Stomach (tissue), 8 donors: ENCODE measurements at regions not wholly inside any gene's neighbourhood (a gene's known extent, or its start where the extent isn't known, plus 50 kb on each side); places are given as distances from the start of the nearest gene placed in this dataset.
A peak's percentile ranks its signal among the peaks of the same experiment; 100 is the strongest.
"Not testable (repeated sequence)": the region's sequence is repeated elsewhere in the genome, so short reads cannot be mapped to it uniquely, and the experiment has no call there.

Experiments used
- DNase-seq, 2 donors: peaks; one replicate each; pipeline versions ENCODE4 v3.0.0 to v3.0.0-alpha.2; 2013 to 2019
- H3K27ac ChIP-seq, 5 donors: fragments of 200-600 bp in 4 of 5; sonication (generic) in 4 of 5; one replicate each; pipeline ENCODE4 v1.5.1; 2013 to 2019; ENCODE audit warnings: mild to moderate bottlenecking in 1 of 5, moderate library complexity in 1 of 5
- H3K27me3 ChIP-seq, 3 donors: fragments of 200-600 bp; sonication (generic); one replicate each; pipeline ENCODE4 v1.5.1; 2017 to 2019; ENCODE audit warnings: mixed run types in 1 of 3
- H3K36me3 ChIP-seq, 4 donors: fragments of 200-600 bp; sonication (generic); 1 replicate in 3 of 4; 2 replicates in 1 of 4; pipeline ENCODE4 v1.5.1; 2016 to 2019
- H3K4me1 ChIP-seq, 4 donors: fragments of 200-600 bp; sonication (generic); one replicate each; pipeline ENCODE4 v1.5.1; 2016 to 2019
- H3K4me3 ChIP-seq, 4 donors: fragments of 200-600 bp; sonication (generic) in 3 of 4; one replicate each; pipeline ENCODE4 v1.5.1; 2016 to 2019; ENCODE audit warnings: mild to moderate bottlenecking in 1 of 4
- H3K9me3 ChIP-seq, 4 donors: fragments of 200-600 bp; sonication (generic); one replicate each; pipeline ENCODE4 v1.5.1; 2016 to 2019
- WGBS, 5 donors: extraction: QIAGEN DNeasy Blood & Tissue Kit in 3 of 5; methylation state at CpG; one replicate each; pipeline versions ENCODE4 v1.1.5 to v1.1.7; 2013 to 2018; 5-methylcytosine and 5-hydroxymethylcytosine counted together
- intact Hi-C: fragments of 100-400 bp; cut with DNase I; formaldehyde crosslinking; loops from one replicate; pipeline ENCODE4 v1.15.1; 2023; ENCODE audit warnings: low total_unique reads
- TF ChIP-seq, protein P1 (sequence below), 7 experiments: fragments of 450-650 bp in 4 of 7; fragments of 200-600 bp in 3 of 7; sonication (generic) in 3 of 7; IDR thresholded peaks; one replicate each; pipeline ENCODE4 v1.5.1; 2016 to 2019; ENCODE audit warnings: antibody characterized with exemption in 7 of 7, control low read depth in 2 of 7, mild to moderate bottlenecking in 1 of 7
- donor health status: healthy with polysubstance abuse.
- donor health status: Bipolar disorder and iron deficiency.
- donor health status: healthy.

DNA sequence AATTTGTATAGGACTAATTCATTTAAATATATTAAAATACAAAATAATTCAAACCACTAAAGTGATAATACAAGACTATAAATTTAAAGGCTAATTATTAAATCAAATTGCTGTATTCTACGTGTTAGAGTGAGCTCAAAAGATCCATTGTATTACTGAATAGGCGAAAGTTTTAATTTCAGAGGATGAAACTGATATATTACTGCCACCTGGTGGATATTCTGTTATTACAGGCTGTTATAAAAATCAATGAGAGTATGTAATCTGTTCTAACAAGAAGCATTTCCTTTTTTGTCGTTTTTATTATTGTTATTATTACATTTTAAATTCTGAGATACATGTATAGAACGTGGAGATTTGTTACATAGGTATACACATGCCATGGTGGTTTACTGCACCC lies 1239.6 kb upstream of the USP9Y start:
- intact Hi-C loops, H3K4me3 ChIP-seq, H3K4me1 ChIP-seq, H3K36me3 ChIP-seq, H3K9me3 ChIP-seq, H3K27ac ChIP-seq, DNase-seq, H3K27me3 ChIP-seq: not testable (repeated sequence)
- 9 to 16% (median 11%) methylated on average over 4 of the region's 4 CpGs; no CpG with 5 or more reads in 2 of the 5 donors for WGBS, 5 donors

DNA sequence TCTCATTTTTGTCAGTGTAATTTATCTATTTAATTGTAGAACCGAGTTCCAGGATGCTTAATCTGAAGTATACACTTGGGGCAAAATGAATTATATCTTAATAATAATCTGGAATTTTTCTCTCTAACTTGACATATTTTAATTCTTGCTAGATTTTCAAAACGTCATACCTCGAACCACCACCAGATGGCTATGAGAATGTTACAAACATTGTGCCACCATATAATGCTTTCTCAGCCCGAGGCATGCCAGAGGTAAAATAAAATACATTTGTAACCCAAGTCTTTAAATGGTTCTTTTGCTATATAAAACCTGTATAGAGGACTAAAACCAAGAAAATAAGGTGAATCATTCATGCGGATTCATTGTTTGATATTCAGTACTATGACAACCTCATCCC lies 1234.3 kb upstream of the USP9Y start:
- TF ChIP-seq, protein P1, sequence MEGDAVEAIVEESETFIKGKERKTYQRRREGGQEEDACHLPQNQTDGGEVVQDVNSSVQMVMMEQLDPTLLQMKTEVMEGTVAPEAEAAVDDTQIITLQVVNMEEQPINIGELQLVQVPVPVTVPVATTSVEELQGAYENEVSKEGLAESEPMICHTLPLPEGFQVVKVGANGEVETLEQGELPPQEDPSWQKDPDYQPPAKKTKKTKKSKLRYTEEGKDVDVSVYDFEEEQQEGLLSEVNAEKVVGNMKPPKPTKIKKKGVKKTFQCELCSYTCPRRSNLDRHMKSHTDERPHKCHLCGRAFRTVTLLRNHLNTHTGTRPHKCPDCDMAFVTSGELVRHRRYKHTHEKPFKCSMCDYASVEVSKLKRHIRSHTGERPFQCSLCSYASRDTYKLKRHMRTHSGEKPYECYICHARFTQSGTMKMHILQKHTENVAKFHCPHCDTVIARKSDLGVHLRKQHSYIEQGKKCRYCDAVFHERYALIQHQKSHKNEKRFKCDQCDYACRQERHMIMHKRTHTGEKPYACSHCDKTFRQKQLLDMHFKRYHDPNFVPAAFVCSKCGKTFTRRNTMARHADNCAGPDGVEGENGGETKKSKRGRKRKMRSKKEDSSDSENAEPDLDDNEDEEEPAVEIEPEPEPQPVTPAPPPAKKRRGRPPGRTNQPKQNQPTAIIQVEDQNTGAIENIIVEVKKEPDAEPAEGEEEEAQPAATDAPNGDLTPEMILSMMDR (IDR thresholded peaks at IDR 0.05), result peak in 1 of 7 experiments; percentile 11
- not testable (repeated sequence) for H3K27ac ChIP-seq
- WGBS, 5 donors, result 6 to 10% (median 7%) methylated on average over 5 of the region's 5 CpGs; no CpG with 5 or more reads in 2 of the 5 donors

More for the DNA sequence above, 1234.3 kb upstream of the USP9Y start:
- H3K4me1 ChIP-seq, intact Hi-C loops, DNase-seq, H3K36me3 ChIP-seq, H3K27me3 ChIP-seq, H3K9me3 ChIP-seq, H3K4me3 ChIP-seq: not testable (repeated sequence)
